Non-pigmented ciliary epithelial cell (primary cell): ENCODE measurements at regions not wholly inside any gene's neighbourhood (a gene's known extent, or its start where the extent isn't known, plus 50 kb on each side); places are given as distances from the start of the nearest gene placed in this dataset.
"Not testable (repeated sequence)": the region's sequence is repeated elsewhere in the genome, so short reads cannot be mapped to it uniquely, and the experiment has no call there.

Experiments used
- DNase-seq: peaks from one replicate; pipeline ENCODE4 v3.0.0-alpha.2; 2010; ENCODE audit warnings: low read depth

GRCh38 chr12:68984796-68985573 is 52.0 kb upstream of the CPM start:
- no peak for DNase-seq

GRCh38 chr12:68997526-68997925 is 64.6 kb upstream of the CPM start:
- not testable (repeated sequence) for DNase-seq

- DNase-seq, result no peak
These were observed 65.1 kb upstream of the CPM start for GRCh38 chr12:68998041-68998440.

GRCh38 chr12:69000074-69000473 is 67.1 kb upstream of the CPM start:
- no peak for DNase-seq

- DNase-seq, result no peak
These were observed 67.7 kb upstream of the CPM start for GRCh38 chr12:69000540-69001243.

GRCh38 chr12:69001251-69001650 is 68.3 kb upstream of the CPM start:
- DNase-seq, result no peak

- no peak for DNase-seq
These were observed 70.0 kb upstream of the CPM start for GRCh38 chr12:69002969-69003368.

GRCh38 chr12:69003991-69004390 is 71.0 kb upstream of the CPM start:
- no peak for DNase-seq

GRCh38 chr12:69007101-69007854 is 74.3 kb upstream of the CPM start:
- DNase-seq, result no peak

- no peak for DNase-seq
These were observed 74.9 kb upstream of the CPM start for GRCh38 chr12:69007855-69008351.

GRCh38 chr12:69008520-69008919 is 75.5 kb upstream of the CPM start:
- no peak for DNase-seq

- DNase-seq, result no peak
These were observed 81.1 kb upstream of the CPM start for GRCh38 chr12:69014047-69014446.

- no peak for DNase-seq
These were observed 82.0 kb upstream of the CPM start for GRCh38 chr12:69015017-69015416.

GRCh38 chr12:69015831-69016230 is 82.9 kb upstream of the CPM start:
- no peak for DNase-seq

GRCh38 chr12:69019082-69019481 is 86.1 kb upstream of the CPM start:
- DNase-seq, result no peak

- no peak for DNase-seq
These were observed 86.9 kb upstream of the CPM start for GRCh38 chr12:69019910-69020309.

- no peak for DNase-seq
These were observed 89.7 kb upstream of the CPM start for GRCh38 chr12:69022674-69023073.

GRCh38 chr12:69023840-69024239 is 90.9 kb upstream of the CPM start:
- DNase-seq, result no peak

GRCh38 chr12:69024413-69024812 is 91.4 kb upstream of the CPM start:
- no peak for DNase-seq

GRCh38 chr12:69024907-69025306 is 91.9 kb upstream of the CPM start:
- no peak for DNase-seq

- no peak for DNase-seq
These were observed 93.4 kb upstream of the CPM start for GRCh38 chr12:69026336-69026735.

GRCh38 chr12:69027411-69027881 is 94.5 kb upstream of the CPM start:
- no peak for DNase-seq
